Muscle of back (tissue), 3 donors: ENCODE measurements at regions not wholly inside any gene's neighbourhood (a gene's known extent, or its start where the extent isn't known, plus 50 kb on each side); places are given as distances from the start of the nearest gene placed in this dataset.

Source experiments
- DNase-seq, 3 donors: peaks; one replicate each; pipeline versions ENCODE4 v3.0.0 to v3.0.0-alpha.2; 2013

DNA sequence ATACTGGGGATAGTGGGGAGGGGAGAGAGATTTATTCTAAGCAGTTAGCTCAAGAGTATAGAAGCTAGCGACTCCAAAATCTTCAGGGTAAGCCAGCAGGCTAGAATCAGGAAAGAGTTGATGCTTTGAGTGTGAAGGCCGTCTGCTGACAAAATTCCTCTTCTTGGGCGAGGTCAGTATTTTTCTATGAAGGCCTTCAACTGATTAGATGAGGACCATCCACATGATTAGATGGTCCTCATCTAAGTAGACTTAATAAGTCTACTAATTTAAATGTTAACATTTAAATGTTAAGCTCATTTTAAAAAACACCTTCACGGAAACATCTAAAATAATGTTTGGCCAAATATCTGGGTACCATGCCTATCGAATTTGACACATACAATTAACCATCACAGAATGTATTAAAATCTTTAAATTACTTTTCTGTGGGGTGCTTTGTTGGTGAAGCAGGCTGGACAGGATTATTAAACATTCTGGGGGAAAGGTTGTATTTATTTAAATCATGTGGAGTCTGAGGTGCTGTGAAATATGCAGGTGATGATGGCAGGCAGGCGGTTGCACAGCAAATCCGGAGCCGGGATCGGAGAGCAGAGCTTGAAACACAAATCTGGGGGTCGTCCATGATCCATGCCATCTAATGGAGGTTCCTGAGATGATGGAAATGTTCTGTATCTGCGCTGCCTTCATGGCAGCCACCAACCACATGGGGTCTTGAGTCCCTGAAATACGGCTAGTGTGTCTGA is 49.8 kb upstream of the ADORA2B start:
- no peak for DNase-seq
